Kidney epithelial cell (primary cell): ENCODE measurements at regions not wholly inside any gene's neighbourhood (a gene's known extent, or its start where the extent isn't known, plus 50 kb on each side); places are given as distances from the start of the nearest gene placed in this dataset.

Source experiments
- DNase-seq: peaks from one replicate; pipeline ENCODE4 v3.0.0-alpha.2; 2010; ENCODE audit warnings: low read depth
- H3K27me3 ChIP-seq: 2 replicates; pipeline ENCODE4 v1.6.0; 2011; ENCODE audit warnings: low read length; ENCODE audit not compliant: control insufficient read depth, insufficient read depth
- H3K36me3 ChIP-seq: 2 replicates; pipeline ENCODE4 v1.5.1; 2011; ENCODE audit warnings: low read length; ENCODE audit not compliant: control insufficient read depth, insufficient read depth
- H3K4me3 ChIP-seq: 2 replicates; pipeline ENCODE4 v1.5.1; 2011; ENCODE audit warnings: low read depth, mild to moderate bottlenecking, control low read depth, low read length
- TF ChIP-seq, protein P1 (sequence below): IDR thresholded peaks from 2 replicates; pipeline ENCODE4 v1.5.1; 2011; ENCODE audit warnings: mild to moderate bottlenecking, moderate library complexity, low read length, control low read depth, inconsistent platforms; ENCODE audit not compliant: insufficient read depth, poor library complexity, severe bottlenecking

DNA sequence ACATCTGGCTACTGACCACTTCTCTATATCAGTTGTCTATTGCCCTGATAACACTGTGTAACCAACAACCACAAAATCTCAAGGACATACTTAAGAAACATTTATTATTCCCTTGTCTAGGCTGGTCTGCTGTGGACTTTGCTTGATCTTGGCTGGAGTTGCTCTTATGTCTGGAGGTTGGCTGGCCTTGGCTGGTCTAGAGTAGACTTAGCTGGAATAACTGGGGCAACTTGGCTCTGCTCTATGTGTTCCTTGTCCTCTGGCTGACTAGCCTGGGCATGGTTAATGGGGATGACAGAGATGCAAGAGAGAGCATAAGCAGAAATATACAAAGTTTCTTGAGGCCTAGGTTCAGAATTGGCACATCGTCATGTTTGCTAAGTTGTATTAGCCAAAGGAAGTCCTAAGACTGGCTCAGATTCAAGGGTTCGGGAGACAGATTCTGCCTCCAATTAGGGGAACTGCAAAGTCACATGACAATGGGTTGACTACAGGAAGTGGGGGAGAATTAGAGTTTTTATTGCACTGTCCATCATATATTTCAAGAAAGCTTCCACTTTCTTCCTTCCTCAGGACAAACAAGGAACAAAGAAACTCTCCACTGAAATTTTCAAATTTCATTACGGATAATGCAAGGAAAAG lies 61.4 kb upstream of the HMCN1 start:
- DNase-seq, result no peak
- Histone ChIP-seq H3K36me3 (no peaks in the 10 kb centered on the region), H3K27me3 (no peaks in the 10 kb centered on the region), H3K4me3 (no peak overlapping the region)
- TF ChIP-seq, protein P1, sequence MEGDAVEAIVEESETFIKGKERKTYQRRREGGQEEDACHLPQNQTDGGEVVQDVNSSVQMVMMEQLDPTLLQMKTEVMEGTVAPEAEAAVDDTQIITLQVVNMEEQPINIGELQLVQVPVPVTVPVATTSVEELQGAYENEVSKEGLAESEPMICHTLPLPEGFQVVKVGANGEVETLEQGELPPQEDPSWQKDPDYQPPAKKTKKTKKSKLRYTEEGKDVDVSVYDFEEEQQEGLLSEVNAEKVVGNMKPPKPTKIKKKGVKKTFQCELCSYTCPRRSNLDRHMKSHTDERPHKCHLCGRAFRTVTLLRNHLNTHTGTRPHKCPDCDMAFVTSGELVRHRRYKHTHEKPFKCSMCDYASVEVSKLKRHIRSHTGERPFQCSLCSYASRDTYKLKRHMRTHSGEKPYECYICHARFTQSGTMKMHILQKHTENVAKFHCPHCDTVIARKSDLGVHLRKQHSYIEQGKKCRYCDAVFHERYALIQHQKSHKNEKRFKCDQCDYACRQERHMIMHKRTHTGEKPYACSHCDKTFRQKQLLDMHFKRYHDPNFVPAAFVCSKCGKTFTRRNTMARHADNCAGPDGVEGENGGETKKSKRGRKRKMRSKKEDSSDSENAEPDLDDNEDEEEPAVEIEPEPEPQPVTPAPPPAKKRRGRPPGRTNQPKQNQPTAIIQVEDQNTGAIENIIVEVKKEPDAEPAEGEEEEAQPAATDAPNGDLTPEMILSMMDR, result no peak

DNA sequence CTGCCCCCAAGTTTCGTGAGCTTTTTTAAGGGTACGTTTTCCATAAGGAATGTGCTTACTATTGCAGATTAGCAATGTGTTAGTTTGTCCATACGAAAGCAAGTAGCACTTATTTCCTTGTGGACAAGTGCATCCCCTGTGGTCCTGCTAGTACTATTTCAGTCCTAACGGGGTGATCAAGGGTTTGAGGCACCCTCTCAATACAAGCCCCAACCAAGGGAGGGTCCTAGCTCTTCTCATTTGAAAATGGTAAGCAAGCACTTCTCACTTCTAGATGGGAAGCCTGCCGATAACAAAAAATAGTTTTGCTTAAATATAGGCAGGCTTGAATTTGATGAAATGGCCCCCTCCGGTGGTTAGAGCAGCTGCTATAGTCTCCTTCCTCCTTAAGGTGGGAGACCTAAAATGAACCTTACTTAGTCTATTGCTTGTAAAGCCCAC lies 64.0 kb upstream of the HMCN1 start:
- no peak for DNase-seq
- Histone ChIP-seq H3K27me3 (no peaks in the 10 kb centered on the region), H3K36me3 (no peaks in the 10 kb centered on the region), H3K4me3 (no peak overlapping the region)
- TF ChIP-seq, protein P1, result peak; percentile 62

DNA sequence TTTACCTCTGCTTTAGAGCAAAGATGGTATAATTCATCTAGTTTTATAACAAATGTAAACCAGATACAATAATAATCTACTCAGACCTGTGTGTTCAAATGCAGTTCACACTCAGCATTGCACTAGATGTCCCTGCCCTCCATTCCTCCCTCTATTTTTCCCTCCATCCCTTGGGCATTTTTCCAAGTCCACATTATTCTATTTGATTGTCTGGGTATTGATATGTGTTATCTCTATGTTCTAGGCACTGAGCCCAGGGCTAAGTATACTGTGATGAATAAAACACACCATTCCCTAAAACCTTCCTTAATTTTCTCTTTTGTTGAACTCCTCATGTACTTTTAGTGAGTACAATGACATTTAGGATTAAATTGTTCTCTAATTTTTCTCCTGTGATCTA lies 66.2 kb upstream of the HMCN1 start:
- no peaks in the 10 kb centered on the region for H3K27me3 ChIP-seq
- no peak for DNase-seq
- TF ChIP-seq, protein P1, result no peak
- no peaks in the 10 kb centered on the region for H3K36me3 ChIP-seq
- H3K4me3 ChIP-seq, result no peak overlapping the region

DNA sequence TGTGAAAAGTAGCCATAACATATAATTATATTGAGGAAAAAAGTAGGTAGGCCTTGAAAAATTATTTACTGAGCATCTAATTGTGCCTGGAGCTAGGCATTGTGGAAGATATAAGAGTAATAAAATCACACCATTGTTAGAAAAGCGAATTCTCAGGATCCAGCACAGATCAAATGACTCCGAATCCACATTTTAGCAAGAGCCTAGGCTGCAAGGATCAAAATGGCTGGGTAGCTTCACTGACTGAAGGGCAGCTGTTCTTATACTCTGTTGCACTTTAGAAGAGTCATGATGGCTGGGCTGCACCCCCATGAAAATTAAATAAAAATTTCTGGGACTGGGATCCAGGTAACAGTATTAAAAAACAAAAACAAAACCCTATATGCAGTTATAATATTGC lies 67.6 kb upstream of the HMCN1 start:
- no peaks in the 10 kb centered on the region for H3K36me3 ChIP-seq
- DNase-seq, result no peak
- TF ChIP-seq, protein P1, result no peak
- H3K27me3 ChIP-seq, result no peaks in the 10 kb centered on the region
- no peak overlapping the region for H3K4me3 ChIP-seq

DNA sequence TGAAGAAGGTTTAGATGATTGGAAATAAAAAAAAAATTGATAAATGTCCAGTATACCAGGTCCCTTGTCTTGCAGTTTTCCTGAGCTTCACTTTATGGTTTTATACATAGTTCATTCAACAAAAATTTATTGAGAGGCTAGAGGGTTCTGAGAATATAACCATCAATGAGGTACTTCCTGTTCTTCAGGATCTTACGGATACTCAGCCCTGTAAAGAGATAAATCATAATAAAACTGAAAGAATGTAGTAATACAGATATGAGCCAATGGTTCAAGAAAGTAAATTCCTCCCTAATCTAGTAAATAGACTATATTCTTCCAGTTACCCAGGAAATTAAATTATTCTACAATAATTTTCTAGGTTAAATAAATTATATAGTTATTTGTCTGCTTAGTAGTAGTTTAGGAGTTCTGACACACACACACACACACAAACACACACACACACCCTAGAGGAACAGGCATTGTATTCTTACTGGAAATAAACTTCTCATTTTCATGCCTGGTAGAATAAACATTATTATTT lies 70.4 kb upstream of the HMCN1 start:
- H3K27me3 ChIP-seq, result no peaks in the 10 kb centered on the region
- TF ChIP-seq, protein P1, result no peak
- no peak for DNase-seq
- H3K36me3 ChIP-seq, result no peaks in the 10 kb centered on the region
- H3K4me3 ChIP-seq, result no peak overlapping the region

DNA sequence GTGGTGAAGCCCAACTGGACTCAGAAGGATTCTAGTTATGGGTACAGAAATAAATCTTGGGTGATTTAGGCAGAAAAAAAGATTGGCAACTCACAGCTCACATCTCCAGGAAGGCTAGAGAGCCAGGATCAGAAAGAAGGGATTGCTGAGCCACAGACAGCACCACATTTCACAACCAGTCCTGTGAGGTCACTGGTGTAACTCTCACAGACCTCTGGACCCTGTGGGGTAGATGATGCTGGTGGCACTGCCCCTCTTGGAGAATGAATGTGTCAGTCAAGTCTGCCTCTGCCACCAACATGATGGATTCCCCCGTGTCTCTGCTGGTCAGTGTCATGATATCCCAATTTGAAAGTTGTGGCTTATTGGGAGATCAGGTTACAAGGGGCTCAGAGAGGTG lies 70.9 kb upstream of the HMCN1 start:
- TF ChIP-seq, protein P1, result no peak
- H3K4me3 ChIP-seq, result no peak overlapping the region
- H3K27me3 ChIP-seq, result no peaks in the 10 kb centered on the region
- no peaks in the 10 kb centered on the region for H3K36me3 ChIP-seq
- DNase-seq, result no peak
